ENCODE measurements at regions not wholly inside any gene's neighbourhood (a gene's known extent, or its start where the extent isn't known, plus 50 kb on each side); places are given as distances from the start of the nearest gene placed in this dataset.

DNA sequence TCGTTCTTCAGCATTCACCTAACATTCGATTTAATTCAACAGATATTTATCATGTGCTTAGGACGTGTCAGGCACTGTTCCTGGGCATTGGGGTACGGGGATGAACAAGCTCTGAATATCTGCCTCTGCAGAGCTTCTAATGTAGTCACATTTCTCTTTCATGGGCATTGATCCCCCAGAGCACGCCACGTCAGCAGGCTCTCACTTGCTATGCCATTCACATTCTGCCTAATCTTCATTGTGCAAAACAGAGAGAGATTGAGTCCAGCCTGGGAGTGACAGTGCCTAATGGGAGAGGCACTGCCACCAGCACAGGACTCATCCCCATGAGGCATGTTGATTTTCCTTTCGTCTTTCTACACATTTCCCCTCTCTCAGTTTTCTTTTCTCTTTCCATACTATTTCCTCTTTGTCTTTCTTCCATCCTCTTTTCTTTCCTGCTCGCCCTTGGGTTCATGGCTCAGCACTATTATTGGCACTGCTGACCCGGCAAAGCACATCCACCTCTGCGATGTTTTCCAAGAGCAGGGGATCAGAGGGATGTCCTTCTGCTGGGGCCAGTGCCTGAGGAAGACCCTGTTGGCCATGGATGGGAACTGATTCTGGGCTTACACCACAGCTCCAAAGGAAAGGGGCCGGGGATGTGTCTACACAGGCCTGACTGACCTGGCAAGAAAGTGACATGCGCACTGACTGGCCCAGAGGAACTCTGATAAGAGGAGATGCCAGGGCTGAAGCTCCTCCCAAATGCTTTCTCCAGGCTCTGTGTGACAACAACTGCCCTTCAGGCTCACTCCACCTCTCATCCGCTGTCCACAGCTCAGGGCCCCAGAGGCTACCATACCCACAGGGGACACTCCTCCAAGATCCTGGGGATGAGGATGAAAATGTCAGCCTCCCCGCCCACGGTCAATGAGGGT, 195.9 kb downstream of the TOMM20 start:
- no peak overlapping the region for H3K4me2 ChIP-seq (ENCODE audit: low read depth, low read length)
- CTCF ChIA-PET (ENCODE audit: low intra/inter-chr PET ratio, low total read pairs): no interaction called here
- H3K4me1 ChIP-seq (ENCODE audit: insufficient read depth, low read length): peaks cover 25% of the 10 kb centered on the region; the same call in 1 of the 2 replicates
- no peak for TF ChIP-seq POGK (CRISPR knock-in tag; conservative IDR thresholded peaks at IDR 0.05)
- no peak for TF ChIP-seq ZNF513 (CRISPR knock-in tag; conservative IDR thresholded peaks at IDR 0.05)
- TF ChIP-seq ZNF264 (CRISPR knock-in tag; IDR thresholded peaks at IDR 0.05): no peak
- TF ChIP-seq, protein P1, sequence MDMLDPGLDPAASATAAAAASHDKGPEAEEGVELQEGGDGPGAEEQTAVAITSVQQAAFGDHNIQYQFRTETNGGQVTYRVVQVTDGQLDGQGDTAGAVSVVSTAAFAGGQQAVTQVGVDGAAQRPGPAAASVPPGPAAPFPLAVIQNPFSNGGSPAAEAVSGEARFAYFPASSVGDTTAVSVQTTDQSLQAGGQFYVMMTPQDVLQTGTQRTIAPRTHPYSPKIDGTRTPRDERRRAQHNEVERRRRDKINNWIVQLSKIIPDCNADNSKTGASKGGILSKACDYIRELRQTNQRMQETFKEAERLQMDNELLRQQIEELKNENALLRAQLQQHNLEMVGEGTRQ (IDR thresholded peaks at IDR 0.05; ENCODE audit: low read depth, low read length): no peak
- TF ChIP-seq, protein P1 (CRISPR knock-in tag; IDR thresholded peaks at IDR 0.05; ENCODE audit: borderline replicate concordance): no peak
- no peak for TF ChIP-seq CENPBD1 (CRISPR knock-in tag; IDR thresholded peaks at IDR 0.05; ENCODE audit: borderline replicate concordance, low read depth)
- TF ChIP-seq RORA (CRISPR knock-in tag; IDR thresholded peaks at IDR 0.05): no peak
- TF ChIP-seq MAZ (IDR thresholded peaks at IDR 0.05; ENCODE audit: borderline replicate concordance, low read depth, low read length): no peak
- TF ChIP-seq MAZ (CRISPR knock-in tag; IDR thresholded peaks at IDR 0.05; ENCODE audit: low read depth): no peak
- no peak for TF ChIP-seq NFIC (IDR thresholded peaks at IDR 0.05; ENCODE audit: low read length)
- no peak for TF ChIP-seq MXI1 (IDR thresholded peaks at IDR 0.05; ENCODE audit: borderline replicate concordance, low read depth, low read length)
- TF ChIP-seq ZNF7 (CRISPR knock-in tag; IDR thresholded peaks at IDR 0.05): no peak
- TF ChIP-seq ZNF367 (CRISPR knock-in tag; IDR thresholded peaks at IDR 0.05; ENCODE audit: borderline replicate concordance): no peak
- TF ChIP-seq GATAD2A (CRISPR knock-in tag; IDR thresholded peaks at IDR 0.05): no peak
- no peak for TF ChIP-seq TFDP2 (CRISPR knock-in tag; IDR thresholded peaks at IDR 0.05)
- no peak for TF ChIP-seq HNRNPK (IDR thresholded peaks at IDR 0.05; ENCODE audit: low read depth, low read length, poor library complexity, severe bottlenecking)
- no peak for TF ChIP-seq TOE1 (CRISPR knock-in tag; IDR thresholded peaks at IDR 0.05)

More for the DNA sequence above, 195.9 kb downstream of the TOMM20 start:
- H3K36me3 ChIP-seq (replicated peaks in 1 of 2; ENCODE audit: control insufficient read depth in 1 of 2, insufficient read depth in 2 of 2, low read length in 2 of 2): no peaks in the 10 kb centered on the region
- no peak overlapping the region for H3K27ac ChIP-seq (ENCODE audit: extremely low read length, insufficient read depth, low read length)
- no peaks in the 10 kb centered on the region for H3K27me3 ChIP-seq (ENCODE audit: control insufficient read depth in 1 of 2, insufficient read depth in 2 of 2, low read length in 2 of 2)
- no peaks in the 10 kb centered on the region for H3K9me3 ChIP-seq (ENCODE audit: low read length)
- no peak overlapping the region for H2AFZ ChIP-seq (ENCODE audit: low read length)
- DNase-seq (ENCODE audit: low spot score) (no peak), ATAC-seq (peak; percentile 48; the same call in 2 of the 3 replicates), FAIRE-seq (no peak)
- POLR2A ChIA-PET: interaction anchor here (0.9 to 3.5 kb wide), 4 partner anchors 25 to 209 kb away, joined by 3 to 13 read pairs (median 6); no protein-coding TSS in a partner anchor
- no peaks in the 10 kb centered on the region for H3K79me2 ChIP-seq (ENCODE audit: insufficient read depth, low read length)
- in situ Hi-C loops (cut with HindIII; ENCODE audit: extremely low pct_ligation_motif_present, low pct_unique_long_range_greater_than_20kb) (no loop called here), intact Hi-C loops (cut with micrococcal nuclease; ENCODE audit: unreplicated experiment) (no loop called here)
- no peak overlapping the region for H3K9ac ChIP-seq (ENCODE audit: insufficient read depth, low read depth, low read length)
- no TSS peak for BruUV-seq (replicated peaks)
- no peaks in the 10 kb centered on the region for H4K20me1 ChIP-seq (ENCODE audit: insufficient read depth, low read length)
- WGBS (ENCODE audit: low lambda C conversion rate): 86% methylated on average over 14 of the region's 15 CpGs
- H3K4me3 ChIP-seq (replicated peaks in 1 of 3; ENCODE audit: insufficient read depth in 1 of 3, low read depth in 2 of 3, low read length in 3 of 3): no peak overlapping the region
